GM18508 (cell line): ENCODE measurements at regions not wholly inside any gene's neighbourhood (a gene's known extent, or its start where the extent isn't known, plus 50 kb on each side); places are given as distances from the start of the nearest gene placed in this dataset.
"Not testable (repeated sequence)": the region's sequence is repeated elsewhere in the genome, so short reads cannot be mapped to it uniquely, and the experiment has no call there.

Source experiments
- ATAC-seq: cut with Tn5 transposase; IDR thresholded peaks from one replicate; pipeline ENCODE4 v1.9.1; 2021; ENCODE audit warnings: moderate number of reproducible peaks; ENCODE audit not compliant: insufficient read depth, unreplicated experiment

DNA sequence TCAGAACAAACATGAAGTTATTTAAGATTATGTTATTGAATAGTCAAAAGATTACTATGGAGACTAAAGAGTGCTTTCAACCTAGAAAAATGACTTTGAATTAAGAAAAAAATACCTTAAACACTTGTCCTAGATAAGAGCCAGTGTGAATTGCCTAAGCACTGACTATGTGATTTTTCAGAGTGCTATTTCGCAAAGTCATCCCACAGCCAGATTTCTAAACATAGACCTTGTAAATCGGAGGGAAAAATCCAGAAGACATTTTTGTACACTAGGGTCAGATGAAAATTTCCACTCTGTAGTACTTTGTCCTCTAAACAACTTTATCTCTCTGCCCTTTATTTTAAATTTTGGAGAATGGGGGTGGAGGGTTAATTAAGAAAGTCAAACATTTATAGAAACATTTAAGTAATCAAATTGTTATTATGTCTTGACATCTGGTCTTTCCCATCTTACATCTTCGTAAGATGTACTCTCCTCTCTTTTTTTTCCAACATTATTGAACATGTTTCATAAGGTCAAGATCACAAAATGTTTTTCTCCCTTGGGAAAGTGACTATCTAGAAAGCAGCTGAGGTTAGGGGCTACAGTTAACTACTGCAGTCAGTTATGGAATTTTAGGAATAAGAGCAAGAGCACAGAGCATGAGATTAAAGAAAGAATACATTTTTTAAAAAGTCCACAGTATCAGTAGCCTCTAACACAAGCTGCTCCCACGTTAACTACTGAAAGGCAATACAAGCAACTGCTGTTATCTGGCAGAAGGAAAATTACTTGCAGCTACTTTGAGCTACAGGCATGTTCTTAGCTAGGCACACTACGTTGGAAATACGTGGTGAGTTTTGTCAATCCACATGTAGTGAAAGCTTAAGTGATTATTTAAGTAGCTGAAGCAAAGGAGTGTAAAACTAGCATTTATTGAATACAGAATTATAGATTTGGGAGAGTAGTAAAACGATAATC is 648.5 kb downstream of the HTR1B start:
- no peak for ATAC-seq

DNA sequence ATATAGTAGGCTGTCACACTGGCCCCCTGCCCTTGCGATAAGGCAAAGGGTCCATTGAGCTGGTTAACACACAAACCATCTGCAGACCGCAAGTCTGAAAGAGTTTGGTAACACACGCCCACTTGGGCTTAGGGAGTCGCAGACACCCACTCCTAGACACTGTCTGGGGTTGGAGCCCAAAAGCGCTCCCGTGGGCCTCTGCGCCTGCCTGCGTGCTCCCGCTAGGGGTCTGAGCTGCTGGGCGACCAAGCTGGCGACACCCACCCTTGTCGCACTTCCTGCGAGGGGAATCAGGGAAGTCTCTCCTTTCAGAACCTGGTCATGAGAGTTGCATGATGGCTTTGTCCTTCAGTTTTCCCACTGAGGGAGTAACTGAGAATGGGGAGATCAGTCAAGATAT is 653.0 kb downstream of the HTR1B start:
- ATAC-seq, result no peak

DNA sequence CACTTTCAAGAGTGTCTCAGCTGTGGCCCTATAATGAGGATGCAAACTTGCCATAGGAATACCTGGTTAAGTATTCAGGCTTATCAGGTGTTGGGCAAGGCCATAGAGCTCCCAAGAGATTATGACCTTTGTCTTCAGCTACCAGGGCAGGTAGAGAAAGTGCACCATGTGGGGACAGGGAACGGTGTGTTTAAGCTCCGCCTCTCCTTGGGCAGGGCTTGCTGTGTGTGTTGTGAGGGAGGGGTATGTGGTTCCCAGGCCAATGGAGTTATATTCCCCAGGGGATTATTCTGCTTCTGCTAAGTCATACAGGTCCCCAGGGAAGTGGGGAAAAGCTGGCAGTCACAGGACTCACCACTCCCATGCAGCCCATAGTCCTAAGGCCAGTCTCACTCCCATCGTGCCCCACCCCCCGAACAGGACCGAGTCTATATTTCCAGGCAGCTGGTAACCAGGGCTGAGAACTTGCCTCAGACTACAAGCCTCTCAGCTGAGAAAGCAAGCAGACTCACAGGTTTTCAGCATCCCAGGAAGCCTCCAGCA is 660.2 kb downstream of the HTR1B start:
- no peak for ATAC-seq

DNA sequence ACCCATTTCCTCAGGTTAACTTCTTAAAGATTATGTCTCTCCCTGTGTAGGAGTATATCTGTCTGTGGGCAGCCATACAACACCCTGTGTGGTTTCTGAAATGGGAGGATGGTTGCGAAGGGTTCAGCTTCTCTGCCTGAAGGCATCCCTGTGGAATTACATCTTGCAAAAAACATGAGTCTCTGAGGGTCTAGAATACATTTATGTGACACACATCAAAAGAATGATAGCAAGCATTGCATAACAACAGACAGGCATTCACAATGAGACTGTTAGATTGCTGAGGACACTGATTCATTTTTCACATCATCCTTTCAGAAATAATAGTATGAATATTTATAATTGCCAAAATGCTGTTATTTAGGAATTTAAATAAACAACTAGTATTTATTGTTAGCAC is 670.9 kb downstream of the HTR1B start:
- ATAC-seq, result no peak

DNA sequence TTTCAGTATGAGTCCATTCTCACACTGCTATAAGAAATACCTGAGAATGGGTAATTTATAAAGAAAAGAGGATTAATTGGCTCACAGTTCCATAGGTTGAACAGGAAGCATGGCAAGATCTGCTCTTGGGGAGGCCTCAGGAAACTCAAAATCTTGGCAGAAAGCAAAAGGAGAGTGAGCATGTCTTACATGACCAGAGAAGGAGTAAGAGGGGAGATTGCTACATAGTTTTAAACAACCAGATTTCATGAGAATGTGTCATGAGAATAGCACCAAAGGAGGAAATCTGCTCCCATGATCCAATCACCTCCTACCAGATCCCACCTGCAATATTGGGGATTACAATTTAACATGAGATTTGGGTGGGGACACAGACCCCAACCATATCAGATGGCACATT is 672.4 kb downstream of the HTR1B start:
- ATAC-seq, result no peak

GRCh38 chr6:76790045-76790796 is 673.1 kb downstream of the HTR1B start:
- ATAC-seq, result no peak

DNA sequence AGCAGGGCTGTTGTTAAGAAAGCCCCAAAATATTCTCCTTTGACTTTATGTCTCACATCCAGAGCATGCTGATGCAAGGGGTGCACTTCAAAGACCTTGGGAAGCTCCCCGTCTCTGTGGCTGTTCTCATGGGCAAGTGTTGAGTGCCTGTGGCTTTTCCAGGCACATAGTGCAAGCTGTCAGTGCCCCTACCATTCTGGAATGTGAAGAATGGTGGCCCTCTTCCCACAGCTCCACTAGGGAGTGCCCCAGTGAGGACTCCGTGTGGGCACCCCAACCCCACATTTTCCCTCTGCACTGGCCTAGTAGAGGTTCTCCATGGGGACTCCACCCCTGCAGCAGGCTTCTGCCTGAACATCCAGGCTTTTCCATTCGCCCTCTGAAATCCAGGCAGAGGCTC is 673.7 kb downstream of the HTR1B start:
- no peak for ATAC-seq

GRCh38 chr6:76788155-76788554 is 675.1 kb downstream of the HTR1B start:
- ATAC-seq, result no peak

GRCh38 chr6:76779068-76779467 is 684.2 kb downstream of the HTR1B start:
- no peak for ATAC-seq

GRCh38 chr6:76776876-76777275 is 686.4 kb downstream of the HTR1B start:
- ATAC-seq, result no peak

- no peak for ATAC-seq
Measured at GRCh38 chr6:76774781-76775384, 688.4 kb downstream of the HTR1B start.

DNA sequence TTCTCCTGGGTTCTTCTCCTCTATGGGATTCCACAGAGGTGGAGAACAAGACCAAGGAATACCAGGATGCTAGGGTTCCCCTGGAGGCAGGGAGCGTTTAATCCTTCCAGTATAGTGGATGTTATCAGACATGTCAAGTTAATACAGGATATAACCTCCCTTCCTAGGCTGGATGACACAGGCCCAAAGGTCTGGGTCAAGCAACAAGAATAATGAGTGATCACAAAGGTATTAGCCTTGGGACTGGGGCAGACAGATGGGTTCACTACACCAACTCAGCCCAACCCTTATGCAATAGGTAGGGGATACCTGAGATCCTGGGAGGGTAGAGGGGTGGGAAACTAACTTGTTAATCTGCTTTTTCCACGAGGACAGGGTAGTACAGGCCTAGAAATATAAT is 690.3 kb downstream of the HTR1B start:
- no peak for ATAC-seq

GRCh38 chr6:76771059-76771634 is 692.1 kb downstream of the HTR1B start:
- no peak for ATAC-seq

- no peak for ATAC-seq
Measured at GRCh38 chr6:76770281-76770680, 693.0 kb downstream of the HTR1B start.

- ATAC-seq, result no peak
Measured at GRCh38 chr6:76768556-76768955, 694.7 kb downstream of the HTR1B start.

- ATAC-seq, result no peak
Measured at GRCh38 chr6:76764057-76764456, 691.6 kb upstream of the IMPG1 start.

DNA sequence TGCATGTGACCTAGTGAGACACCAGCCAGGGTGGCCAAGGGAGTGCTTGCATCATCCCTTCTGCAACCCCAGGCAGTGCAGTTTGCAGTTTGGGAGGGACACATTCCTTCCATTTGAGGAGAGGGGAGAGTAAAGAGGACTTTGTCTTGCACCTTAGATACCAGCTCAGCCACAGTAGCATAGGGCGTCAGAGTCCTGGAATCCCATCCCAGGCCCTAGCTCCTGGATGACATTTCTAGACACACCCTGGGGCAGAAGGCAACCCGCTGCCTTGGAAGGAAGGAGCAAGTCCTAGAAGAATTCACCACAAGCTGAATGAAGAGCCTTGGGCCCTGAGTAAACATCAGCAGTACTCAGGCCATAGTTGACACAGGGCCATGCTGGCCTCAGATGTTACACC is 680.4 kb upstream of the IMPG1 start:
- ATAC-seq, result no peak

DNA sequence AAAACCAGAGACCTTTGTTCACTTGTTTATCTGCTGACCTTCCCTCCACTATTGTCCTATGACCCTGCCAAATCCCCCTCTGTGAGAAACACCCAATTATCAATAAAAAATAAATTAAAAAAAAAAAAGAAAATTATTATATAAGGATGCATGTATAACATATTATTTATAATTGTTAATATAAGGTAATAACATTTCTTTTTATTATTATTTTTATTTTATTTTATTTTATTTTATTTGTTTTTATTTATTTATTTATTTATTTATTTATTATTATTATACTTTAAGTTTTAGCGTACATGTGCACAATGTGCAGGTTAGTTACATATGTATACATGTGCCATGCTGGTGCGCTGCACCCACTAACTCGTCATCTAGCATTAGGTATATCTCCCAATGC is 672.9 kb upstream of the IMPG1 start:
- not testable (repeated sequence) for ATAC-seq

DNA sequence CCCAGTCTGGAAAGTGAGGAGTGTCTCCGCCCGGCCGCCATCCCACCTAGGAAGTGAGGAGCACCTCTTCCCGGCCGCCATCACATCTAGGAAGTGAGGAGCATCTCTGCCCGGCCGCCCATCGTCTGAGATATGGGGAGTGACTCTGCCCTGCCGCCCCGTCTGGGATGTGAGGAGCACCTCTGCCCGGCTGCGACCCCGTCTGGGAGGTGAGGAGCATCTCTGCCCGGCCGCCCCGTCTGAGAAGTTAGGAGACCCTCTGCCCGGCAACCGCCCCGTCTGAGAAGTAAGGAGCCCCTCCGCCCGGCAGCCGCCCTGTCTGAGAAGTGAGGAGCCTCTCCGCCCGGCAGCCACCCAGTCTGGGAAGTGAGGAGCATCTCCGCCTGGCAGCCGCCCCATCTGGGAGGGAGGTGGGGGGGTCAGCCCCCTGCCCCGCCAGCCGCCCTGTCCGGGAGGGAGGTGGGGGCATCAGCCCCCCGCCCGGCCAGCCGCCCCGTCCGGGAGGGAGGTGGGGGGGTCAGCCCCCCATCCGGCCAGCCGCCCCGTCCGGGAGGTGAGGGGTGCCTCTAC is 671.8 kb upstream of the IMPG1 start:
- ATAC-seq, result not testable (repeated sequence)

DNA sequence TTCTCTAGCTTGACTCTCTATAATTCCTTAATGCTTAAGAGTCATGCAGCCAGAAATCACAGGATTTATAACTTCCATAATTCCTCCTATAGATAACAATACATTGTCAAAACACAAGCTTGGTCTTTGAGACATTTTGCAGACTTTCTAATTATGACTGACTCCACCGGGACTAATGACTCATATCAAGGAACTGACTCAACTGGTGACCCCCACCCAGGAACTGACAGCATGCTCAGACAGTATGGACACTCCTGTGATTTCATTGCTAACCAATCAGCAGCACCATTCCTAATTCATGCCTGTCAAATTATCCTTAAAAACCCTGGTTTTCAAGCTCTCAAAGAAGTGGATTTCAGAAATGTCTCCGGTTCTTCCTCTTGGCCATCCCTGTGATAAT is 670.5 kb upstream of the IMPG1 start:
- ATAC-seq, result no peak
